Stimulated activated CD4-positive, alpha-beta T cell treated with anti-CD3 and anti-CD28 coated beads, Interleukin-4, amount 100 ng/mL, for 1 hour (primary cell): ENCODE measurements at regions not wholly inside any gene's neighbourhood (a gene's known extent, or its start where the extent isn't known, plus 50 kb on each side); places are given as distances from the start of the nearest gene placed in this dataset.
"Not testable (repeated sequence)": the region's sequence is repeated elsewhere in the genome, so short reads cannot be mapped to it uniquely, and the experiment has no call there.

Experiments
- DNase-seq: peaks from one replicate; pipeline ENCODE4 v3.0.0-alpha.2; 2020

GRCh38 chr13:50425772-50426171 is 410.5 kb downstream of the KCNRG start:
- no peak for DNase-seq

DNA sequence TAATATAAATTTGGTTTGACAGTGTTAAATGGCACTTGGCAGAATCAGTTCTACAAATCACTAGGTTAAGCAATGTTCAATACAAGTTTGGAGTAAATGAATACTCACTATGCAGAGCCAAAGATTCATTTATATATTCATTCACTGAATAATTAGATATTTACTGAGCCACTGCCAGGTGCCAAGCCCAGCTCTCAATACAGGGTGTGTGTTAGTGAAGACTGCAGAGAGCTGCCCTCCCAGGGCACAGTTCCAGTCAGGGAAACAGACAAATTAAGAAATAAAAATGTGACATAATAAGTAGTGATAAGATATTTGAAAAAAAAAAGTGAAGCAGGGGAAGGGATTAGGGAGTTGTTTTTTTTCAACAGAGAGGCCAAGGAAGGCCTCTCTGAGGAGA is 411.7 kb downstream of the KCNRG start:
- DNase-seq: no peak

DNA sequence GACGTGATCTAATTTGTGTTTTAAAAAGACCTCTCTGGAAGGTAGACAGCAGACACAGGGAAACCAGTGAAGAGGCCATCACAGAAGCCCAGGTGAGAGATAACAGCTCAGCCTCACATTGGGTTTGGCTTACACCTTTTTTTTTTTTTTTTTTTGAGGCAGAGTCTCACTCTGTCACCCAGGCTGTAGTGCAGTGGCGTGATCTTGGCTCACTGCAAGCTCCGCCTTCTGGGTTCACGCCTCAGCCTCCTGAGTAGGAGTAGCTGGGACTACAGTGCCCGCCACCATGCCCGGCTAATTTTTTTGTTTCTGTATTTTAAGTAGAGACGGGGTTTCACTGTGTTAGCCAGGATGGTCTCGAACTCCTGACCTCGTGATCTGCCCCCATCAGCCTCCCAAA is 412.3 kb downstream of the KCNRG start:
- not testable (repeated sequence) for DNase-seq

DNA sequence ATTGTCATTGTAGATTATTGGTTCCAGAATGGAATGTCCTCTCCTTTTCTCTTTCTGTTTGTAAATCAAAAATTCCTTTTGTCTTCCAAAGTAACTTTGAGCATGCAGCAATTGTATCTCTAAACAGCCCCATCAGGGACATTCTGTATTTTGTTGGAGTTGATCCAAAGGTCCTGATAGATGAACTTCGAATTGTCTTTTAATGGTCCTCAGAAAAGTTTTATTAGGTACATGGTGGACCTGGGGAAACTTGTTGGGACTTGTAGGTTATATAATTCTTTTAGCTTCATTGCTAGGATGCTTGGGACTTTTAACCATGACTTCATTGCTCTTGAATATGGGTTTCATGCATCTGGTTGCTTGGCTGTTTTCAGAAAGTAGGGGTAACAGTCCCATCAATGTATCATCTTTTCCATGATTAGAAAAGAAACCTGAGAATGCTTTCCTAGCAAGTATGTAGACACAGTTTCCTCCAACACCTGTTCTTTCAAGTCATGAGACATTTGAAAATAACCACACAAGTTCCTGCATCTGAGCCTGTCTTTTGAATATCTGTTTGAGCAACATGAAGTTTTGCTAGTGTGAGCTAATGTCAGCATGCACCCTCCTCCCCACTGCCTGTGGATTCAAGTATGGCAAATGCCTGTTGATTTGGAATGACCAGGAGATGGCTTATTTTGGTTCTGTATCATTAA is 413.1 kb downstream of the KCNRG start:
- no peak for DNase-seq

DNA sequence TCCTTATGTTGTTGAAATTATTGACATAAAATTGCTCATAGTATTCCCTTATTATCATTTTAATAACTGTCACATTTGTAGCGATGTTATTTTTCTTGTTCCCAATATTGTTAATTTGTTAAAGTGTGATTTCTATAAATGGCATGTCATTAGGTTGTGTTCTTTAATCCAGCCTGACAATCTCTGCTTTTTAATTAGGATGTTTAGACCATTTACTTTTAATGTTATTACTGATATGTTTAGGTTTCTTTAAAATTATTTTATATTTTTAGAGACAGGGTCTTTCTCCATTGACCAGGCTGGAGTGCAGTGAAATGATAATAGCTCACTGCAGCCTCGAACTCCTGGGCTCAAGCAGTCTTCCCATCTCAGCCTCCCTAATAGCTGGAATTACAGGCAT is 408.5 kb downstream of the DLEU7 start:
- DNase-seq: no peak

DNA sequence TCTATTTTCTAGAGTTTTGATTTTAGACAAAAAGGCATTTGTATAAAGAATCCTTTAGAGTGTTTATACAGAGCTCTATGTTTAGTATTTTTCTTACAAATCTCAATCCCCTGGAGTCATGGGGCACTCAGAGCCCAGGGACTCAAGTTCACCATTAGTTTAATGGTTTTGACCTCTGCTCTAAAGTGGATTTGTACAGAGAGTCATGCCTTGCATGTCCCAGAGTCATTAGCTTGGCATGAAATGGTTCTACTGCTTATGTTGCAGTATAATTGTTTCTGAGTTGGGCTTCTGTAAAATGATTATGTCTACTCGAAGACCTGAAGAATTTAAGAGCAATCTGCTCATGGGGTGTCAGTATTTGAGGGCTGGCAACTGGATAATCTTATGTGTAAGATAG is 406.2 kb downstream of the DLEU7 start:
- no peak for DNase-seq

- no peak for DNase-seq
These were observed 405.1 kb downstream of the DLEU7 start for GRCh38 chr13:50438351-50438750.

- no peak for DNase-seq
These were observed 402.4 kb downstream of the DLEU7 start for GRCh38 chr13:50441130-50441529.

GRCh38 chr13:50444726-50445125 is 398.8 kb downstream of the DLEU7 start:
- no peak for DNase-seq

- DNase-seq: no peak
These were observed 396.9 kb downstream of the DLEU7 start for GRCh38 chr13:50446611-50447010.

- no peak for DNase-seq
These were observed 394.9 kb downstream of the DLEU7 start for GRCh38 chr13:50448535-50448998.

- no peak for DNase-seq
These were observed 394.0 kb downstream of the DLEU7 start for GRCh38 chr13:50449465-50449864.

- no peak for DNase-seq
These were observed 393.2 kb downstream of the DLEU7 start for GRCh38 chr13:50450279-50450678.

- DNase-seq: no peak
These were observed 391.9 kb downstream of the DLEU7 start for GRCh38 chr13:50451609-50452008.

GRCh38 chr13:50452028-50452427 is 391.5 kb downstream of the DLEU7 start:
- DNase-seq: no peak

DNA sequence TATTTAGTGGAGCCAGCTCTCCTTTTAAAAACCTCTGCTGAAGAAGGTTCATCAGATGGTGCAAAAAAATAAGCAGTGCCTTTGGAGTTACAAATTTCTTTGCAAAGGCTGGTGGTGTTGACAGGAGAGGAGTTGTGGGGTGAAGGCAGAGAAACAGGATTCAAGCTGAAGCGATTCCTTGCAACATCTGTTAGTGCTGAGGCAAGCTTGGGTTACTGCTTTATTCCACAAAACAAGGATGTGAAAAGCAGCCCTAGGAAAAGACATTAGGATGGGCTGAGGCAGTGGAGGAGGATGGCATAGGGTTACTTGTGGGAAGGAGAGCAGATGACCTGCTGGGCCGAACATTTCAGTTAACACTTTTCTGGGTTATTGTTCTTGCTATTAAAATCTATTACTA is 390.7 kb downstream of the DLEU7 start:
- DNase-seq: no peak

DNA sequence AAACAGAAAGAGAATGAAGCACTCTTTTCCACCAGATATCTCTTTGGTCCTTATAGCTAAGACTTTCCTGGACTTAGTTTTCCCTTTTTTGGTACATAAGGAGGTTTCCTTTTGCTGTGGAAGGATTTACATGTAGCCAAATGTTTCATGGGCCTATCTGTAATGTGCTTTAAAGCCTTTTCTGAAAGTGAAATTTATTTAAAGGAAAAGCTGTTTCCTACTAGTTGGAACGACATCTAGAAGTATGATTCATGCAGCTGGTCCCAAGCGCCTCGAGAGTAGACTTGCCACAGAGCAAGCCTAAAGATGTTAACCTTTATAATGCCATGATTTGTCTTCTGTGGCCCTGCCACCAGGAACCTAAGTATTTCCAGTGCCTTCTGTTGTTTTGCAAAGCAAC is 390.3 kb downstream of the DLEU7 start:
- no peak for DNase-seq

- DNase-seq: no peak
These were observed 387.4 kb downstream of the DLEU7 start for GRCh38 chr13:50456111-50456510.

GRCh38 chr13:50457415-50458393 is 385.8 kb downstream of the DLEU7 start:
- no peak for DNase-seq

DNA sequence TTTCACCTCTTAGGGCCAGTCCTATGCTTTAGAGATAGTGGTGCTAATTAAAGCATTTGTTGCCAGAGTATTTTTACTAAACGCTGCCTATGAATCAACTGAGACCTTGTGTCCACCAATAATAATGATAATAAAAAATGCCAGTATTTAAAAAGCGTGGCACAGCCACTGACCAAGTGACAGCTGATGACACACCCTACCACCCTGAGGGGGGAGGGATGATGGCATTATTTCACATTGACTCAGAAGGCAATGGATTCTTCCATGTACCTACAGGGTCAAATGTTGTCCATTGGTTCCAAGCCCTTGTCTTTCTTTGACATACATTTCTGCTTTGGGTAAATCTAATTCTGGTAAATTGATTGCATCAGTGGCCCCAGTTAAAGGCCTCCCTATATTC is 384.4 kb downstream of the DLEU7 start:
- DNase-seq: no peak

GRCh38 chr13:50459658-50460057 is 383.8 kb downstream of the DLEU7 start:
- no peak for DNase-seq

DNA sequence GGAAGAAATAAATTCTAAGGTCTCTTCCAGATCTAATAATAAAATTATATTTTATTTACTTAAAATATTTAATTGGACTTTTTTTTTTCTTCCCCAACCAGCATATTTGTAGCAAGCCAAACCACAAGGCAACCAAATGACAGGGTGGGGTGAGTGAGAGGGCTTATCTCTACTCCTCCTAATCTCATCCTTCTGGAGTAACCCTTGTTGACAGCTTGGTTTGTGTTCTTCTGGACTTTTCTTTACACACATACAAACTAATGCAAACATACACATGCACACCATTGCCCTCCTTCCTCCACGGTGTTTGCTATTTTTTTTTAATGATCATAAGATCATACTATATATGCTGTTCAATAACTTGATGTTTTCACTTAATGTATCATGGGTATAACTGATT is 383.1 kb downstream of the DLEU7 start:
- DNase-seq: no peak

- no peak for DNase-seq
These were observed 382.3 kb downstream of the DLEU7 start for GRCh38 chr13:50461189-50461588.

- DNase-seq: no peak
These were observed 379.8 kb downstream of the DLEU7 start for GRCh38 chr13:50463719-50464118.
